HCT116 (cell line): ENCODE measurements at regions not wholly inside any gene's neighbourhood (a gene's known extent, or its start where the extent isn't known, plus 50 kb on each side); places are given as distances from the start of the nearest gene placed in this dataset.

Source experiments
- ATAC-seq: fragments of 200-7000 bp; cut with Tn5 transposase; 2 replicates; pipeline ENCODE4 v1.9.1; 2020; ENCODE audit warnings: mild to moderate bottlenecking, moderate library complexity
- BruUV-seq: library from RNA; stranded (reverse); fragments of 400-500 nt; replicated peaks from 2 replicates; lab custom pipeline; 2021; lab: Mats Ljungman, UMichigan
- CTCF ChIA-PET: fragments of 300-600 bp; sonication (Branson Sonifier 250); formaldehyde crosslinking; loops from one replicate; lab custom pipeline; 2021; ENCODE audit warnings: antibody characterized with exemption; lab: Charles Lee
- POLR2A ChIA-PET: fragments of 300-600, 350-600 bp; sonication (Branson Sonifier 250); formaldehyde crosslinking; loops from one replicate; lab custom pipeline; 2021; ENCODE audit warnings: antibody characterized with exemption; lab: Charles Lee
- RAD21 ChIA-PET, 2 experiments: fragments of 300-600 bp; sonication (Branson Sonifier 250); formaldehyde crosslinking; loops; one replicate each; lab custom pipeline; 2023; ENCODE audit warnings: low total read pairs in 2 of 2; ENCODE audit not compliant: uncharacterized antibody in 2 of 2, unreplicated experiment in 2 of 2, low non-redundant PET in 1 of 2; lab: Charles Lee
- DNase-seq: peaks from one replicate; pipeline ENCODE4 v3.0.0-alpha.2; 2010; ENCODE audit warnings: low read depth, low spot score
- H2AFZ ChIP-seq: fragments of 200-600 bp; shearing (Covaris generic), sonication (generic); 2 replicates; pipeline ENCODE4 v1.6.1; 2017; ENCODE audit warnings: low read depth, mixed run types, mixed read lengths, antibody characterized with exemption, low read length; ENCODE audit not compliant: poor library complexity, severe bottlenecking
- H3K27ac ChIP-seq: 2 replicates; pipeline ENCODE4 v1.5.1; 2012; ENCODE audit warnings: low read depth, low read length
- H3K27me3 ChIP-seq: fragments of 200-600 bp; sonication (generic); 2 replicates; pipeline ENCODE4 v1.6.1; 2016; ENCODE audit warnings: mixed run types, low read length, mixed read lengths; ENCODE audit not compliant: insufficient read depth
- H3K36me3 ChIP-seq, 2 experiments: fragments of 200-500 bp in 1 of 2; fragments of 200-600 bp in 1 of 2; sonication (Bioruptor generic) in 1 of 2; sonication (generic) in 1 of 2; 2 replicates each; pipeline versions ENCODE4 v1.5.1 to v1.6.1; 2014 to 2016; ENCODE audit warnings: low read length in 2 of 2, inconsistent platforms in 1 of 2, mixed read lengths in 1 of 2, mixed run types in 1 of 2; ENCODE audit not compliant: insufficient read depth in 2 of 2, control insufficient read depth in 1 of 2
- H3K4me1 ChIP-seq, 2 experiments: fragments of 200-600 bp in 1 of 2; sonication (generic) in 1 of 2; 2 replicates each; pipeline versions ENCODE4 v1.5.1 to v1.6.1; 2012 to 2017; ENCODE audit warnings: low read length in 2 of 2, inconsistent platforms in 1 of 2, mild to moderate bottlenecking in 1 of 2, mixed read lengths in 1 of 2, mixed run types in 1 of 2, moderate library complexity in 1 of 2; ENCODE audit not compliant: insufficient read depth in 2 of 2, control insufficient read depth in 1 of 2
- H3K4me2 ChIP-seq: fragments of 200-600 bp; sonication (generic); 2 replicates; pipeline ENCODE4 v1.6.1; 2017; ENCODE audit warnings: mixed run types, low read length, mixed read lengths
- H3K4me3 ChIP-seq, 2 experiments: fragments of 200-600 bp in 1 of 2; sonication (generic) in 1 of 2; replicated peaks in 1 of 2; 2 replicates each; pipeline ENCODE4 v1.5.1; 2011 to 2016; ENCODE audit warnings: low read length in 2 of 2, control low read depth in 1 of 2, low read depth in 1 of 2, mild to moderate bottlenecking in 1 of 2, mixed read lengths in 1 of 2, mixed run types in 1 of 2
- H3K79me2 ChIP-seq: fragments of 200-600 bp; sonication (generic); 2 replicates; pipeline ENCODE4 v1.6.1; 2017; ENCODE audit warnings: mild to moderate bottlenecking, mixed run types, low read length, moderate library complexity, mixed read lengths; ENCODE audit not compliant: insufficient read depth
- H3K9ac ChIP-seq: fragments of 200-600 bp; sonication (generic); 2 replicates; pipeline ENCODE4 v1.6.1; 2016; ENCODE audit warnings: low read length, mixed read lengths
- H3K9me2 ChIP-seq: fragments of 200-600 bp; sonication (generic), shearing (Covaris generic); 2 replicates; pipeline ENCODE4 v1.6.1; 2017; ENCODE audit warnings: mixed run types, mild to moderate bottlenecking, moderate library complexity; ENCODE audit not compliant: insufficient read depth
- H3K9me3 ChIP-seq, 2 experiments: fragments of 200-500 bp in 1 of 2; fragments of 200-600 bp in 1 of 2; sonication (Bioruptor generic) in 1 of 2; sonication (generic) in 1 of 2; 2 replicates each; pipeline ENCODE4 v1.6.1; 2014 to 2017; ENCODE audit warnings: low read length in 2 of 2, mixed read lengths in 2 of 2, inconsistent platforms in 1 of 2, low read depth in 1 of 2, mild to moderate bottlenecking in 1 of 2, mixed run types in 1 of 2, moderate library complexity in 1 of 2; ENCODE audit not compliant: control insufficient read depth in 1 of 2, insufficient read depth in 1 of 2
- H4K20me1 ChIP-seq: fragments of 200-600 bp; sonication (generic), shearing (Covaris generic); 2 replicates; pipeline ENCODE4 v1.6.1; 2017; ENCODE audit warnings: mixed run types, mild to moderate bottlenecking, moderate library complexity; ENCODE audit not compliant: insufficient read depth
- CBX3 ChIP-seq: IDR thresholded peaks from 2 replicates; pipeline ENCODE4 v1.6.1; 2012; ENCODE audit warnings: low read depth
- EGR1 ChIP-seq: IDR thresholded peaks from 2 replicates; pipeline ENCODE4 v1.6.1; 2012; ENCODE audit warnings: low read depth
- ELF1 ChIP-seq: IDR thresholded peaks from 2 replicates; pipeline ENCODE4 v1.6.1; 2012; ENCODE audit warnings: low read depth, borderline replicate concordance
- EZH2 ChIP-seq: fragments of 200-600 bp; sonication (generic); IDR thresholded peaks from 2 replicates; pipeline ENCODE4 v1.6.1; 2017; ENCODE audit warnings: antibody characterized with exemption, mixed run types
- POLR2A ChIP-seq: IDR thresholded peaks from 2 replicates; pipeline ENCODE4 v1.7.0; 2011; ENCODE audit warnings: borderline replicate concordance; ENCODE audit not compliant: insufficient read depth, insufficient read length; ENCODE audit errors: extremely low read depth
- RAD21 ChIP-seq: IDR thresholded peaks from 2 replicates; pipeline ENCODE4 v1.6.1; 2012; ENCODE audit warnings: low read depth, mild to moderate bottlenecking
- SIN3A ChIP-seq: IDR thresholded peaks from 2 replicates; pipeline ENCODE4 v1.6.1; 2012; ENCODE audit warnings: low read depth
- SP1 ChIP-seq: IDR thresholded peaks from 2 replicates; pipeline ENCODE4 v1.6.1; 2012; ENCODE audit warnings: low read depth
- TCF7L2 ChIP-seq: IDR thresholded peaks from 2 replicates; pipeline ENCODE4 v1.7.0; 2011; ENCODE audit warnings: borderline replicate concordance, inconsistent platforms; ENCODE audit not compliant: insufficient read depth, insufficient read length; ENCODE audit errors: extremely low read depth
- ZFX ChIP-seq: fragments of 450-650 bp; IDR thresholded peaks from 2 replicates; pipeline ENCODE4 v1.6.1; 2017
- intact Hi-C: fragments of 100-400 bp; cut with micrococcal nuclease; formaldehyde crosslinking; loops from 2 replicates; pipeline ENCODE4 v1.10.0; 2022
- TF ChIP-seq, protein P1 (sequence below): IDR thresholded peaks from 2 replicates; pipeline ENCODE4 v1.6.1; 2012; ENCODE audit warnings: low read depth
- TF ChIP-seq, protein P2 (sequence below): IDR thresholded peaks from 2 replicates; pipeline ENCODE4 v1.6.1; 2012
- TF ChIP-seq, protein P3 (sequence below), 3 experiments: fragments of 200-600 bp in 1 of 3; sonication (generic) in 1 of 3; IDR thresholded peaks in 2 of 3; conservative IDR thresholded peaks in 1 of 3; 2 replicates each; pipeline ENCODE4 v1.5.1; 2012 to 2017; ENCODE audit warnings: low read depth in 2 of 3, low read length in 2 of 3, antibody characterized with exemption in 1 of 3, borderline replicate concordance in 1 of 3, control low read depth in 1 of 3, mild to moderate bottlenecking in 1 of 3, mixed read lengths in 1 of 3, mixed run types in 1 of 3, moderate library complexity in 1 of 3; ENCODE audit not compliant: insufficient read depth in 1 of 3
- TF ChIP-seq, protein P4 (sequence below): IDR thresholded peaks from 2 replicates; pipeline ENCODE4 v1.6.1; 2011; ENCODE audit warnings: mild to moderate bottlenecking, low read length, moderate library complexity; ENCODE audit not compliant: insufficient replicate concordance; ENCODE audit errors: extremely low read depth

DNA sequence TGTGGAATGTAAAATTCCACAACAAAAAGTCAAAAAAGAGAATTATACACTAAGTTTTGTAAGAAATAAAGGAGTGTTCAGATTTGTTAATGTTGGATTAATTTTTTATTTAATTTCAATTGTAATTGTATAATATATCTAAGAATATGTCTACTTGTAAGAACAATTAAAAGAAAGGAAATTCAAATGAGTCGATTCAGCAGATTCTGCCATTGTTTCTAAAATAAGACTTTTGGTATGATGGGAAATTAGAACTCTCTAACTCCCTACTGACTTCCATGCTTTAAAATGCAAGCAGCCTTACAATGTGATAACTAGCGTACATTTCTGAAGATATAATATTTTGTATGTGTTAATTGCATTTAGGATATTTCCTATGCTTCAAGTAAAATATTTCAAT, 395.9 kb upstream of the ZNF717 start:
- ChIA-PET POLR2A (no interaction called here), CTCF (no interaction called here)
- Histone ChIP-seq H2AFZ (no peak overlapping the region), H3K79me2 (no peaks in the 10 kb centered on the region), H3K9me3 (peaks cover 12 to 32% of the 10 kb centered on the region in 2 experiments; a peak in 3 of 4 replicates), H4K20me1 (no peaks in the 10 kb centered on the region), H3K9ac (no peak overlapping the region), H3K36me3 (no peaks in the 10 kb centered on the region), H3K27me3 (no peaks in the 10 kb centered on the region)
- BruUV-seq = no TSS peak
- no peak for DNase-seq
- intact Hi-C loops = no loop called here
- TF ChIP-seq, protein P1, sequence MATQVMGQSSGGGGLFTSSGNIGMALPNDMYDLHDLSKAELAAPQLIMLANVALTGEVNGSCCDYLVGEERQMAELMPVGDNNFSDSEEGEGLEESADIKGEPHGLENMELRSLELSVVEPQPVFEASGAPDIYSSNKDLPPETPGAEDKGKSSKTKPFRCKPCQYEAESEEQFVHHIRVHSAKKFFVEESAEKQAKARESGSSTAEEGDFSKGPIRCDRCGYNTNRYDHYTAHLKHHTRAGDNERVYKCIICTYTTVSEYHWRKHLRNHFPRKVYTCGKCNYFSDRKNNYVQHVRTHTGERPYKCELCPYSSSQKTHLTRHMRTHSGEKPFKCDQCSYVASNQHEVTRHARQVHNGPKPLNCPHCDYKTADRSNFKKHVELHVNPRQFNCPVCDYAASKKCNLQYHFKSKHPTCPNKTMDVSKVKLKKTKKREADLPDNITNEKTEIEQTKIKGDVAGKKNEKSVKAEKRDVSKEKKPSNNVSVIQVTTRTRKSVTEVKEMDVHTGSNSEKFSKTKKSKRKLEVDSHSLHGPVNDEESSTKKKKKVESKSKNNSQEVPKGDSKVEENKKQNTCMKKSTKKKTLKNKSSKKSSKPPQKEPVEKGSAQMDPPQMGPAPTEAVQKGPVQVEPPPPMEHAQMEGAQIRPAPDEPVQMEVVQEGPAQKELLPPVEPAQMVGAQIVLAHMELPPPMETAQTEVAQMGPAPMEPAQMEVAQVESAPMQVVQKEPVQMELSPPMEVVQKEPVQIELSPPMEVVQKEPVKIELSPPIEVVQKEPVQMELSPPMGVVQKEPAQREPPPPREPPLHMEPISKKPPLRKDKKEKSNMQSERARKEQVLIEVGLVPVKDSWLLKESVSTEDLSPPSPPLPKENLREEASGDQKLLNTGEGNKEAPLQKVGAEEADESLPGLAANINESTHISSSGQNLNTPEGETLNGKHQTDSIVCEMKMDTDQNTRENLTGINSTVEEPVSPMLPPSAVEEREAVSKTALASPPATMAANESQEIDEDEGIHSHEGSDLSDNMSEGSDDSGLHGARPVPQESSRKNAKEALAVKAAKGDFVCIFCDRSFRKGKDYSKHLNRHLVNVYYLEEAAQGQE = no peak
- TF ChIP-seq SIN3A (no peak), SP1 (no peak), ELF1 (no peak), POLR2A (no peak), EGR1 (no peak), EZH2 (no peak), TCF7L2 (no peak), RAD21 (no peak), CBX3 (no peak), ZFX (no peak)
- TF ChIP-seq, protein P2, sequence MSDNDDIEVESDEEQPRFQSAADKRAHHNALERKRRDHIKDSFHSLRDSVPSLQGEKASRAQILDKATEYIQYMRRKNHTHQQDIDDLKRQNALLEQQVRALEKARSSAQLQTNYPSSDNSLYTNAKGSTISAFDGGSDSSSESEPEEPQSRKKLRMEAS = no peak
- TF ChIP-seq, protein P3, sequence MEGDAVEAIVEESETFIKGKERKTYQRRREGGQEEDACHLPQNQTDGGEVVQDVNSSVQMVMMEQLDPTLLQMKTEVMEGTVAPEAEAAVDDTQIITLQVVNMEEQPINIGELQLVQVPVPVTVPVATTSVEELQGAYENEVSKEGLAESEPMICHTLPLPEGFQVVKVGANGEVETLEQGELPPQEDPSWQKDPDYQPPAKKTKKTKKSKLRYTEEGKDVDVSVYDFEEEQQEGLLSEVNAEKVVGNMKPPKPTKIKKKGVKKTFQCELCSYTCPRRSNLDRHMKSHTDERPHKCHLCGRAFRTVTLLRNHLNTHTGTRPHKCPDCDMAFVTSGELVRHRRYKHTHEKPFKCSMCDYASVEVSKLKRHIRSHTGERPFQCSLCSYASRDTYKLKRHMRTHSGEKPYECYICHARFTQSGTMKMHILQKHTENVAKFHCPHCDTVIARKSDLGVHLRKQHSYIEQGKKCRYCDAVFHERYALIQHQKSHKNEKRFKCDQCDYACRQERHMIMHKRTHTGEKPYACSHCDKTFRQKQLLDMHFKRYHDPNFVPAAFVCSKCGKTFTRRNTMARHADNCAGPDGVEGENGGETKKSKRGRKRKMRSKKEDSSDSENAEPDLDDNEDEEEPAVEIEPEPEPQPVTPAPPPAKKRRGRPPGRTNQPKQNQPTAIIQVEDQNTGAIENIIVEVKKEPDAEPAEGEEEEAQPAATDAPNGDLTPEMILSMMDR (IDR thresholded peaks at IDR 0.05 in 2 of 3, conservative IDR thresholded peaks at IDR 0.05 in 1 of 3; ENCODE audit: borderline replicate concordance in 1 of 3, insufficient read depth in 1 of 3, low read depth in 2 of 3, low read length in 2 of 3) = no peak
- TF ChIP-seq, protein P4, sequence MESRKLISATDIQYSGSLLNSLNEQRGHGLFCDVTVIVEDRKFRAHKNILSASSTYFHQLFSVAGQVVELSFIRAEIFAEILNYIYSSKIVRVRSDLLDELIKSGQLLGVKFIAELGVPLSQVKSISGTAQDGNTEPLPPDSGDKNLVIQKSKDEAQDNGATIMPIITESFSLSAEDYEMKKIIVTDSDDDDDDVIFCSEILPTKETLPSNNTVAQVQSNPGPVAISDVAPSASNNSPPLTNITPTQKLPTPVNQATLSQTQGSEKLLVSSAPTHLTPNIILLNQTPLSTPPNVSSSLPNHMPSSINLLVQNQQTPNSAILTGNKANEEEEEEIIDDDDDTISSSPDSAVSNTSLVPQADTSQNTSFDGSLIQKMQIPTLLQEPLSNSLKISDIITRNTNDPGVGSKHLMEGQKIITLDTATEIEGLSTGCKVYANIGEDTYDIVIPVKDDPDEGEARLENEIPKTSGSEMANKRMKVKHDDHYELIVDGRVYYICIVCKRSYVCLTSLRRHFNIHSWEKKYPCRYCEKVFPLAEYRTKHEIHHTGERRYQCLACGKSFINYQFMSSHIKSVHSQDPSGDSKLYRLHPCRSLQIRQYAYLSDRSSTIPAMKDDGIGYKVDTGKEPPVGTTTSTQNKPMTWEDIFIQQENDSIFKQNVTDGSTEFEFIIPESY = no peak
- TF ChIP-seq, all 23 proteins: peak for 0
- H3K27ac ChIP-seq = no peak overlapping the region
- ATAC-seq = no peak
- H3K9me2 ChIP-seq = no peaks in the 10 kb centered on the region
- H3K4me1 ChIP-seq = no peaks in the 10 kb centered on the region
- no peak overlapping the region for H3K4me2 ChIP-seq
- RAD21 ChIA-PET = no interaction called here
- H3K4me3 ChIP-seq = no peak overlapping the region
